RWPE2 (cell line): ENCODE measurements at regions not wholly inside any gene's neighbourhood (a gene's known extent, or its start where the extent isn't known, plus 50 kb on each side); places are given as distances from the start of the nearest gene placed in this dataset.

Experiments used
- ATAC-seq: fragments of 200-7000 bp; cut with Tn5 transposase; 3 replicates; pipeline ENCODE4 v1.9.1; 2021; ENCODE audit warnings: low read depth
- DNase-seq: peaks from one replicate; pipeline ENCODE4 v3.0.0-alpha.2; 2020; ENCODE audit warnings: low spot score
- H3K27ac ChIP-seq: fragments of 450-650 bp; 2 replicates; pipeline ENCODE4 v1.5.1; 2017; ENCODE audit warnings: mild to moderate bottlenecking; ENCODE audit not compliant: poor library complexity, severe bottlenecking
- H3K27me3 ChIP-seq: fragments of 250-450 bp; sonication (Bioruptor Pico); 2 replicates; pipeline ENCODE4 v1.5.1; 2021; ENCODE audit warnings: mild to moderate bottlenecking, moderate library complexity; ENCODE audit not compliant: insufficient read depth, poor library complexity, severe bottlenecking
- H3K36me3 ChIP-seq: fragments of 250-450 bp; sonication (Bioruptor Pico); 2 replicates; pipeline ENCODE4 v1.5.1; 2020; ENCODE audit warnings: low read depth, mild to moderate bottlenecking, moderate library complexity
- H3K4me1 ChIP-seq: fragments of 250-450 bp; sonication (Bioruptor Pico); 2 replicates; pipeline ENCODE4 v1.5.1; 2021; ENCODE audit warnings: mild to moderate bottlenecking, moderate library complexity; ENCODE audit not compliant: insufficient read depth, poor library complexity, severe bottlenecking
- H3K4me3 ChIP-seq: fragments of 250-450 bp; sonication (Bioruptor Pico); 2 replicates; pipeline ENCODE4 v1.5.1; 2021; ENCODE audit warnings: mild to moderate bottlenecking, moderate library complexity; ENCODE audit not compliant: severe bottlenecking
- H3K9me3 ChIP-seq: fragments of 250-450 bp; sonication (Bioruptor Pico); 2 replicates; pipeline ENCODE4 v1.5.1; 2021; ENCODE audit warnings: mild to moderate bottlenecking, moderate library complexity; ENCODE audit not compliant: severe bottlenecking
- CTCF ChIP-seq: fragments of 450-650 bp; IDR thresholded peaks from one replicate; pipeline ENCODE4 v1.5.1; 2017; ENCODE audit warnings: mild to moderate bottlenecking, moderate library complexity; ENCODE audit not compliant: poor library complexity, severe bottlenecking

GRCh38 chr18:23333827-23334226 is 119.3 kb upstream of the RIOK3 start:
- Histone ChIP-seq H3K27me3 (no peaks in the 10 kb centered on the region), H3K9me3 (no peaks in the 10 kb centered on the region), H3K4me3 (no peak overlapping the region), H3K4me1 (no peaks in the 10 kb centered on the region), H3K27ac (no peak overlapping the region), H3K36me3 (no peaks in the 10 kb centered on the region; the same call in 1 of the 2 replicates)
- no peak for ATAC-seq
- no peak for DNase-seq
- no peak for TF ChIP-seq CTCF

GRCh38 chr18:23334569-23334968 is 118.5 kb upstream of the RIOK3 start:
- ATAC-seq (no peak), DNase-seq (no peak)
- H3K36me3 ChIP-seq = no peaks in the 10 kb centered on the region; the same call in 1 of the 2 replicates
- no peak overlapping the region for H3K27ac ChIP-seq
- no peak overlapping the region for H3K4me3 ChIP-seq
- H3K4me1 ChIP-seq = no peaks in the 10 kb centered on the region
- no peaks in the 10 kb centered on the region for H3K9me3 ChIP-seq
- no peaks in the 10 kb centered on the region for H3K27me3 ChIP-seq
- no peak for TF ChIP-seq CTCF

GRCh38 chr18:23336101-23336500 is 117.0 kb upstream of the RIOK3 start:
- DNase-seq (no peak), ATAC-seq (no peak)
- no peak for TF ChIP-seq CTCF
- Histone ChIP-seq H3K9me3 (no peaks in the 10 kb centered on the region), H3K36me3 (no peaks in the 10 kb centered on the region; the same call in 1 of the 2 replicates), H3K27ac (no peak overlapping the region), H3K27me3 (no peaks in the 10 kb centered on the region), H3K4me1 (no peaks in the 10 kb centered on the region), H3K4me3 (no peak overlapping the region)

- no peak for ATAC-seq
- no peak overlapping the region for H3K27ac ChIP-seq
- H3K36me3 ChIP-seq = no peaks in the 10 kb centered on the region; the same call in 1 of the 2 replicates
- DNase-seq = no peak
- H3K9me3 ChIP-seq = no peaks in the 10 kb centered on the region
- no peak overlapping the region for H3K4me3 ChIP-seq
- H3K27me3 ChIP-seq = no peaks in the 10 kb centered on the region
- TF ChIP-seq CTCF = no peak
- no peaks in the 10 kb centered on the region for H3K4me1 ChIP-seq
These were observed 115.3 kb upstream of the RIOK3 start for GRCh38 chr18:23337599-23338444.

- no peak for TF ChIP-seq CTCF
- Histone ChIP-seq H3K36me3 (no peaks in the 10 kb centered on the region; the same call in 1 of the 2 replicates), H3K4me3 (no peak overlapping the region), H3K4me1 (no peaks in the 10 kb centered on the region), H3K27ac (no peak overlapping the region), H3K9me3 (no peaks in the 10 kb centered on the region), H3K27me3 (no peaks in the 10 kb centered on the region)
- DNase-seq (no peak), ATAC-seq (no peak)
These were observed 112.4 kb upstream of the RIOK3 start for GRCh38 chr18:23340661-23341060.
